ENCODE measurements at regions not wholly inside any gene's neighbourhood (a gene's known extent, or its start where the extent isn't known, plus 50 kb on each side); places are given as distances from the start of the nearest gene placed in this dataset.

- TF ChIP-seq CTCF (IDR thresholded peaks at IDR 0.05; ENCODE audit: poor library complexity): no peak
- no peak for TF ChIP-seq EZH2phosphoT487 (IDR thresholded peaks at IDR 0.05; ENCODE audit: low read depth, severe bottlenecking, unreplicated experiment)
Measured at GRCh38 chr11:112457532-112457931, 196.9 kb upstream of the PLET1 start.

All from hepatocyte (in vitro differentiated cells).